Small intestine (tissue), 7 donors: ENCODE measurements at regions not wholly inside any gene's neighbourhood (a gene's known extent, or its start where the extent isn't known, plus 50 kb on each side); places are given as distances from the start of the nearest gene placed in this dataset.

Source experiments
- DNase-seq, 2 donors: peaks; one replicate each; pipeline versions ENCODE4 v3.0.0 to v3.0.0-alpha.2; 2013
- FAIRE-seq: peaks from 2 replicates; lab custom pipeline; 2012; peaks lifted over from hg19 to GRCh38; lab: Jason Lieb, UNC
- H3K27ac ChIP-seq, 3 donors: one replicate each; pipeline ENCODE4 v1.5.1; 2013; ENCODE audit warnings: low read length in 2 of 3, mild to moderate bottlenecking in 2 of 3, control low read depth in 1 of 3, inconsistent platforms in 1 of 3, low read depth in 1 of 3, moderate library complexity in 1 of 3
- H3K27me3 ChIP-seq, 3 donors: one replicate each; pipeline ENCODE4 v1.6.1; 2013; ENCODE audit warnings: low read length in 3 of 3, inconsistent platforms in 1 of 3; ENCODE audit not compliant: control insufficient read depth in 3 of 3, insufficient read depth in 3 of 3
- H3K36me3 ChIP-seq, 3 donors: one replicate each; pipeline ENCODE4 v1.6.1; 2013; ENCODE audit warnings: low read length in 3 of 3, inconsistent platforms in 1 of 3, low read depth in 1 of 3, mild to moderate bottlenecking in 1 of 3, moderate library complexity in 1 of 3; ENCODE audit not compliant: control insufficient read depth in 3 of 3, insufficient read depth in 2 of 3
- H3K4me1 ChIP-seq, 3 donors: one replicate each; pipeline ENCODE4 v1.6.1; 2013; ENCODE audit warnings: low read length in 2 of 3, inconsistent platforms in 1 of 3, low read depth in 1 of 3, mild to moderate bottlenecking in 1 of 3, moderate library complexity in 1 of 3; ENCODE audit not compliant: control insufficient read depth in 3 of 3, insufficient read depth in 2 of 3
- H3K4me3 ChIP-seq, 3 donors: one replicate each; pipeline ENCODE4 v1.5.1; 2013; ENCODE audit warnings: low read length in 3 of 3, control low read depth in 1 of 3, inconsistent platforms in 1 of 3, low read depth in 1 of 3, mild to moderate bottlenecking in 1 of 3, moderate library complexity in 1 of 3
- H3K9me3 ChIP-seq, 2 donors: one replicate each; pipeline ENCODE4 v1.6.1; 2013; ENCODE audit warnings: low read depth in 1 of 2, low read length in 1 of 2; ENCODE audit not compliant: control insufficient read depth in 2 of 2, insufficient read depth in 1 of 2
- WGBS, 3 donors: extraction: QIAGEN DNeasy Blood & Tissue Kit; methylation state at CpG; one replicate each; pipeline ENCODE4 v1.1.7; 2013; 5-methylcytosine and 5-hydroxymethylcytosine counted together
- donor health status: healthy with polysubstance abuse.
- donor health status: control.
- donor health status: control.
- donor health status: Bipolar disorder and iron deficiency.
- donor health status: healthy.

DNA sequence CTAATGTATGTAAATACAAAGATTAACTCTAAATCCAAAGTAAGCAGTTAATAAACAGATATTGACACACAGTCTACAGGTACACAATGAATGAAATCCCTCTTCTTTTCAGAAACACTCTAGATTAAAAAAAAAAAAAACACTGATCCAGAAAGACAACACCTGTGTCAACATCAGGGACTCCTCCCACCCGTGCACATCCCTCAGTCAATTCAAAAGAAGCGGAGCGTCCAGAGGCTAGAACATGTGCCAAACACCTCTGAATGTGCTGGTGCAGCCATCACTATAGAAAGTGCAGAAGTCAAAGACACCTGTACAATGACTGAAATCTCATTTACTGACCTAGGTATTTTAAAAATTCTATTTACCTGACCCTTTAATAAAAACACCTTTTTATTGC, 622.6 kb upstream of the ID2 start:
- Histone ChIP-seq H3K36me3 (no peaks in the 10 kb centered on the region), H3K27me3 (no peaks in the 10 kb centered on the region), H3K4me3 (no peak overlapping the region), H3K27ac (no peak overlapping the region), H3K4me1 (no peaks in the 10 kb centered on the region), H3K9me3 (no peaks in the 10 kb centered on the region)
- FAIRE-seq, result no peak
- no peak for DNase-seq
- 48 to 80% (median 58%) methylated on average over 3 of the region's 3 CpGs for WGBS, 3 donors

DNA sequence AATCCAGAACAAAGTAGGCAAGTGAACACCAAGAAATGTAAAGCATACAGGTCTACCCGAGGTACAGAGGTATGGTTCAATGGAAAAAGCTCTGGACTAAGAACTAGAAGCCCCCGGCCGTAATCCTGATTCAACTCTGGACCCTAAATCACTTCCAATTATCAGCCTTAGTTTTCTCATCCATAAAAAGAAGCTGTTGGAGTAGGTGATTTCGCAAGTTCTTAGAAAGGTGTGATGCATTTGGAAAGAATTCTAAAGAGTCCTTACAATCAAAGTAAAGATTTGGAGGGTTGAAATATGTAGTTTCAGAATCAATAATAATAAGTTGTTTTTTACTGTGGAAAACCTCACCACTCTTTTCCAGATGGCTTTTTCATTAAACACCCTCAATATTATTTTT, 622.1 kb upstream of the ID2 start:
- WGBS, 3 donors, result 51 to 61% (median 52%) methylated on average over 4 of the region's 4 CpGs
- Histone ChIP-seq H3K9me3 (peaks cover 0 to 3% of the 10 kb centered on the region in 2 donors), H3K4me1 (no peaks in the 10 kb centered on the region), H3K4me3 (no peak overlapping the region), H3K27ac (no peak overlapping the region), H3K36me3 (no peaks in the 10 kb centered on the region), H3K27me3 (no peaks in the 10 kb centered on the region)
- no peak for FAIRE-seq
- DNase-seq, result no peak

DNA sequence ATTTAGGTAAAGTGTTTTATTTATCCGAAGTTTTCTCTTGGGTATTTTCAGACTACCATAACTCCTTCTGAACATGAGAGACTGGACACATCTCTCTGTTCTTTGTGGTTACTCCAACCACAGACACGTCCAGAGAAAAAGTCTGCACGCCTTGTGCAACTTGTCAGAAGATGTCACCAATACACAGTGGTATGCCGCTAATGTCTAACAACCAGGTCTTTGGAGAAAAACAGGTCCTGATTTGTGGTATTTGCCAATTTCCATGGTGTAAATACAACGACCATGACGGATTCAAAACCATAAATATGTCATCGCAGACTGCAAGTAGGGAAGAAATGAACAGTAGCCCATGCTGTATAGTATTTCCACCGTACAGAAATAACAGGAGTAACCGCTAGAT, 620.6 kb upstream of the ID2 start:
- no peaks in the 10 kb centered on the region for H3K27me3 ChIP-seq
- H3K27ac ChIP-seq, result no peak overlapping the region
- H3K9me3 ChIP-seq, result peaks cover 0 to 3% of the 10 kb centered on the region in 2 donors
- no peak overlapping the region for H3K4me3 ChIP-seq
- no peak for FAIRE-seq
- DNase-seq, result no peak
- H3K4me1 ChIP-seq, result no peaks in the 10 kb centered on the region
- WGBS, 3 donors, result 77 to 82% (median 80%) methylated on average over 9 of the region's 9 CpGs
- no peaks in the 10 kb centered on the region for H3K36me3 ChIP-seq

DNA sequence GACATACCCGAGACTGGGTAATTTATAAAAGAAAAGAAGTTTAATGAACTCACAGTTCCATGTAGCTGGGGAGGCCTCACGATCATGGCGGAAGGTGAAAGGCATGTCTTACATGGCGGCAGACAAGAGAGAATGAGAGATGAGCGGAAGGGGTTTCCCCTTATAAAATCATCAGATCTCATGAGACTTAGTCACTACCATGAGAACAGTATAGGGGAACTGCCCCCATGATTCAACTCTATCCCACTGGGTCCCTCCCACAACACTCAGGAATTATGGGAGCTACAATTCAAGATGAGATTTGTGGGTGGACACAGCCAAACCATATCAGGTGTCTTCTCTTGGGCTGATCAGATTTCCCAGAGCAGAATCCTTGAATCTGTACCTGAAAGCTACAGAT, 617.3 kb upstream of the ID2 start:
- Histone ChIP-seq H3K9me3 (peaks cover 0 to 3% of the 10 kb centered on the region in 2 donors), H3K4me3 (no peak overlapping the region), H3K4me1 (no peaks in the 10 kb centered on the region), H3K27me3 (no peaks in the 10 kb centered on the region), H3K36me3 (no peaks in the 10 kb centered on the region), H3K27ac (no peak overlapping the region)
- FAIRE-seq, result no peak
- DNase-seq, result no peak
- 91 to 94% (median 93%) methylated on average over 5 of the region's 5 CpGs for WGBS, 3 donors

DNA sequence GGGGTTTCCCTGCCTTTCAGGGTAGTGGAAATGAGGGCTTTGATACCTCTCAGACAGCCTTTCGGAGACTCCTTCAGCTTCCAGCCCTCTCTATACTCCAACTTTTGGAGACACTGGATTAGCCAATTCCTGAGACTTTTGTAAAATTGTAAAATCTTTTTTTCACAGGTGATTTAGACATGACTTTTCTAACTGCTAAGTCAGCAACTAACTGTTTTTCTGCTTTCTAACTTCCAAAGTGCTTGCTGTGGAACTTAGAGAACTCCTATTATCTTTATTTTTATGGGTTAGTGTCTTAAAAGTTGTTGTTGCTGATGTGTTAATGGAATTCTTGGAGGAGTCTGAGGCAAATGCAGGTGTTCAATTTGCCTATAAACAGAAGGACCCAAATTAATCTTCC, 616.7 kb upstream of the ID2 start:
- Histone ChIP-seq H3K9me3 (peaks cover 0 to 3% of the 10 kb centered on the region in 2 donors), H3K36me3 (no peaks in the 10 kb centered on the region), H3K27ac (no peak overlapping the region), H3K27me3 (no peaks in the 10 kb centered on the region), H3K4me3 (no peak overlapping the region), H3K4me1 (no peaks in the 10 kb centered on the region)
- no peak for DNase-seq
- no peak for FAIRE-seq
- 92 to 100% (median 97%) methylated on average over 1 of the region's 1 CpG for WGBS, 3 donors

DNA sequence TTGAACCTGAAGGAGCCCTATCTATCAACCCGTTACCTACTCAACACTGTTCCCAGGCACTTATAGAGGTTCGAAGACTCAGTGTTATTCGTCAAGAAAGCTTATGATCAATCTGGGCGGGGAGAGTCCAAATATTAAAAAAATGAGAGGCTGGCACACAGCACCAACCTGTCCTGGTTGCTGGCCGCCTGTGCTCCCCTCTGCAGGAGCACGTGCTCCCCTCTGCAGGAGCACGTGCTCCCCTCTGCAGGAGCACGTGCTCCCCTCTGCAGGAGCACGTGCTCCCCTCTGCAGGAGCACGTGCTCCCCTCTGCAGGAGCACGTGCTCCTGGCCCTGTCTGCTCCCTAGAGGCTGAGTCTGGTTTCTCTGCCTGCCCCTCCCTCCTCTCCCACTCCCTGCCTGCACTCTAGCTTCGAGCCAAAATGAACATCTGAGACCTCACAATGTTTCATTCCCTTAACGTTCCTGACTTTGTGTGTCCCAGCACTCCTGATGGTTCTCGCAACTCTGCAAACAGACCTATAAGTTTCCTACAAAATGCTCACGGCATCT, 614.0 kb upstream of the ID2 start:
- H3K27me3 ChIP-seq, result no peaks in the 10 kb centered on the region
- no peak for FAIRE-seq
- DNase-seq, result no peak
- peaks cover 0 to 3% of the 10 kb centered on the region in 2 donors for H3K9me3 ChIP-seq
- WGBS, 3 donors, result 67 to 79% (median 79%) methylated on average over 15 of the region's 15 CpGs
- no peaks in the 10 kb centered on the region for H3K4me1 ChIP-seq
- H3K36me3 ChIP-seq, result no peaks in the 10 kb centered on the region
- no peak overlapping the region for H3K27ac ChIP-seq
- H3K4me3 ChIP-seq, result no peak overlapping the region

DNA sequence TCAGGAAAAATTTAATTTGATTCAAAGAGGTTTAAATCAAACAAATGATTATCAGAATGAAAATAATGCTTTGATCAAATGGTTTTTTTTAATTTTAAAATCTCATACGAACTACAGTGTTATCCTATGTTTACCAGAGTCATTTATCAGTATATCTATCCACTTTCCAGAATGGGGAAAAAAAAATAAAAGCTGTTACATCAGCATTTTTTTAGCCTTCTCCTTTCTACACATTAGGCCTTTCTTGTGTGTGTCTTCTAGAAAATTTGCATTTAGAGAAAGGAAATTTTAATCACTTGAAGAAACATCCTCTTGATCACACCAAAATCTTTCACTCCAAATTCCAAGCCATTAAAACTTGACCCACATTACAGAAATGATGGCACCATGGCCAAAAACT, 608.9 kb upstream of the ID2 start:
- FAIRE-seq (no peak), DNase-seq (no peak)
- WGBS, 3 donors, result 61 to 81% (median 65%) methylated on average over 1 of the region's 1 CpG
- H3K36me3 ChIP-seq, result no peaks in the 10 kb centered on the region
- no peaks in the 10 kb centered on the region for H3K4me1 ChIP-seq
- no peak overlapping the region for H3K4me3 ChIP-seq
- H3K27me3 ChIP-seq, result no peaks in the 10 kb centered on the region
- H3K27ac ChIP-seq, result no peak overlapping the region
- H3K9me3 ChIP-seq, result peaks cover 0 to 21% of the 10 kb centered on the region in 2 donors

DNA sequence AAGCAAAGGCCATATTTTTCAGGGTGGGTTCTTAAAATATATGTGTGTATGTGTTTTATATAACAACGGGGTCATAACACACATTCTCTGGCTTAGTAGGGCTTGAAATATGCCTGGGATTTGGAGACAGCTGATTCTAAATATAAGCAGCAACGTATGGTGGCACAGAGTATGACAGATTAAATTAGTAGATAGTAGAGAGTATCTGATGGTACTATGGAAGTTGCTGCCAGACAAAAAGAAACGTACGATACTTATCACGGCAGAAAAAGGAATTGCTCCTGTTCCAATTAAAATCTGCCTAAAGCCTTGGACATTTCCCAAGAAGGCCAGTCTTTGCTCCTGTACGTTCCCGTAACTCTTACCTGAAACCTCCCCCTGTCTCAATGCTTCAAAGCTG, 607.9 kb upstream of the ID2 start:
- Histone ChIP-seq H3K4me3 (no peak overlapping the region), H3K27ac (no peak overlapping the region), H3K27me3 (no peaks in the 10 kb centered on the region), H3K4me1 (no peaks in the 10 kb centered on the region), H3K9me3 (peaks cover 0 to 29% of the 10 kb centered on the region in 2 donors), H3K36me3 (no peaks in the 10 kb centered on the region)
- 91 to 92% (median 91%) methylated on average over 7 of the region's 7 CpGs for WGBS, 3 donors
- no peak for DNase-seq
- no peak for FAIRE-seq
